GM12878 (cell line): ENCODE measurements at regions not wholly inside any gene's neighbourhood (a gene's known extent, or its start where the extent isn't known, plus 50 kb on each side); places are given as distances from the start of the nearest gene placed in this dataset.

Experiments
- CREM ChIP-seq: IDR thresholded peaks from 2 replicates; pipeline ENCODE4 v1.6.1; 2014; ENCODE audit warnings: antibody characterized with exemption, low read depth
- E4F1 ChIP-seq: fragments of 450-650 bp; IDR thresholded peaks from 2 replicates; pipeline ENCODE4 v1.6.1; 2018; ENCODE audit warnings: borderline replicate concordance, mild to moderate bottlenecking; ENCODE audit not compliant: partially characterized antibody
- EGR1 ChIP-seq, 2 experiments: IDR thresholded peaks; 1 replicate in 1 of 2; 2 replicates in 1 of 2; pipeline ENCODE4 v1.6.1; 2011 to 2012; ENCODE audit warnings: low read depth in 2 of 2, low read length in 2 of 2, borderline replicate concordance in 1 of 2, mild to moderate bottlenecking in 1 of 2, moderate library complexity in 1 of 2
- IRF3 ChIP-seq: fragments of 450-650 bp; IDR thresholded peaks from 2 replicates; pipeline ENCODE4 v1.6.1; 2014; ENCODE audit warnings: mild to moderate bottlenecking
- MEF2B ChIP-seq: fragments of 450-650 bp; IDR thresholded peaks from 2 replicates; pipeline ENCODE4 v1.6.1; 2018; ENCODE audit warnings: mild to moderate bottlenecking, moderate library complexity; ENCODE audit not compliant: partially characterized antibody, poor library complexity, severe bottlenecking
- MTA2 ChIP-seq: fragments of 450-650 bp; IDR thresholded peaks from 2 replicates; pipeline ENCODE4 v1.6.1; 2016; ENCODE audit warnings: low read depth, mild to moderate bottlenecking, moderate library complexity
- MYC ChIP-seq: IDR thresholded peaks from 2 replicates; pipeline ENCODE4 v1.6.1; 2011; ENCODE audit warnings: mild to moderate bottlenecking, low read length, moderate library complexity, inconsistent platforms; ENCODE audit not compliant: insufficient read depth, insufficient replicate concordance, insufficient read length, severe bottlenecking
- RAD51 ChIP-seq: fragments of 450-650 bp; IDR thresholded peaks from 2 replicates; pipeline ENCODE4 v1.6.1; 2016; ENCODE audit warnings: moderate library complexity, mild to moderate bottlenecking, inconsistent platforms
- RELB ChIP-seq: fragments of 450-650 bp; IDR thresholded peaks from 2 replicates; pipeline ENCODE4 v1.6.1; 2017; ENCODE audit warnings: low read depth, mild to moderate bottlenecking, moderate library complexity
- SKIL ChIP-seq: fragments of 450-650 bp; IDR thresholded peaks from 2 replicates; pipeline ENCODE4 v1.6.1; 2017; ENCODE audit warnings: mild to moderate bottlenecking, low read depth, inconsistent platforms; ENCODE audit not compliant: poor library complexity, severe bottlenecking
- TARDBP ChIP-seq: IDR thresholded peaks from 2 replicates; pipeline ENCODE4 v1.6.1; 2016; ENCODE audit warnings: borderline replicate concordance
- TCF3 ChIP-seq: IDR thresholded peaks from 2 replicates; pipeline ENCODE4 v1.6.1; 2012; ENCODE audit warnings: low read depth, mild to moderate bottlenecking, low read length, borderline replicate concordance; ENCODE audit not compliant: insufficient read depth
- YBX1 ChIP-seq: fragments of 450-650 bp; IDR thresholded peaks from 2 replicates; pipeline ENCODE4 v1.6.1; 2016; ENCODE audit warnings: antibody characterized with exemption
- ZBTB40 ChIP-seq: fragments of 450-650 bp; IDR thresholded peaks from 2 replicates; pipeline ENCODE4 v1.6.1; 2016; ENCODE audit warnings: mild to moderate bottlenecking, moderate library complexity, borderline replicate concordance

- TF ChIP-seq IRF3 (no peak), TCF3 (no peak), E4F1 (no peak), SKIL (peak; percentile 22), MEF2B (peak; percentile 20), RAD51 (no peak), TARDBP (peak; percentile 52; the same call in 1 of the 2 replicates), RELB (no peak), CREM (peak; percentile 88), YBX1 (no peak), ZBTB40 (no peak), EGR1 (IDR thresholded peaks at IDR 0.05; ENCODE audit: borderline replicate concordance in 1 of 2, low read depth in 2 of 2, low read length in 2 of 2) (no peak), MYC (no peak), MTA2 (0 out of 2 replicates have a peak, but pooled peaks have one; percentile 26)
Measured at GRCh38 chr12:92989715-92990484, 60.8 kb upstream of the EEA1 start (continued).
